PC-3 (cell line): ENCODE measurements at regions not wholly inside any gene's neighbourhood (a gene's known extent, or its start where the extent isn't known, plus 50 kb on each side); places are given as distances from the start of the nearest gene placed in this dataset.

Experiments used
- ATAC-seq: fragments of 200-7000 bp; cut with Tn5 transposase; 2 replicates; pipeline ENCODE4 v1.9.1; 2020; ENCODE audit warnings: mild to moderate bottlenecking, moderate library complexity
- BruUV-seq: library from RNA; stranded (reverse); fragments of 400-500 nt; replicated peaks from 2 replicates; lab custom pipeline; 2021; lab: Mats Ljungman, UMichigan
- CTCF ChIA-PET: fragments of 300-600 bp; sonication (Branson Sonifier 250); formaldehyde crosslinking; loops from one replicate; lab custom pipeline; 2022; ENCODE audit warnings: antibody characterized with exemption; lab: Charles Lee
- POLR2A ChIA-PET: fragments of 300-600 bp; sonication (Branson Sonifier 250); formaldehyde crosslinking; loops from one replicate; lab custom pipeline; 2022; ENCODE audit warnings: antibody characterized with exemption; ENCODE audit not compliant: unreplicated experiment; lab: Charles Lee
- DNase-seq: peaks from one replicate; pipeline ENCODE4 v3.0.0-alpha.2; 2015
- H2AFZ ChIP-seq: fragments of 300-600 bp; sonication (generic); 2 replicates; pipeline ENCODE4 v1.6.0; 2016; ENCODE audit warnings: antibody characterized with exemption, low read length
- H3F3A ChIP-seq: fragments of 300-600 bp; sonication (generic); one replicate; pipeline ENCODE4 v1.6.0; 2017; ENCODE audit warnings: antibody characterized with exemption, low read length, control low read depth, mild to moderate bottlenecking; ENCODE audit not compliant: unreplicated experiment
- H3K27ac ChIP-seq: fragments of 300-600 bp; sonication (generic); 2 replicates; pipeline ENCODE4 v1.5.1; 2016; ENCODE audit warnings: mild to moderate bottlenecking, low read length
- H3K27me3 ChIP-seq: fragments of 300-600 bp; sonication (generic); 2 replicates; pipeline ENCODE4 v1.6.1; 2016; ENCODE audit warnings: low read length, mixed read lengths
- H3K36me3 ChIP-seq: fragments of 300-600 bp; sonication (generic); 2 replicates; pipeline ENCODE4 v1.6.1; 2016; ENCODE audit warnings: low read depth, mixed run types, low read length, mixed read lengths
- H3K4me1 ChIP-seq: fragments of 300-600 bp; sonication (generic); 2 replicates; pipeline ENCODE4 v1.5.1; 2016; ENCODE audit warnings: low read length; ENCODE audit not compliant: insufficient read depth
- H3K4me2 ChIP-seq: fragments of 300-600 bp; sonication (generic); 2 replicates; pipeline ENCODE4 v1.6.0; 2016; ENCODE audit warnings: low read length
- H3K4me3 ChIP-seq: fragments of 300-600 bp; sonication (generic); 2 replicates; pipeline ENCODE4 v1.5.1; 2016; ENCODE audit warnings: mild to moderate bottlenecking, low read length, mixed read lengths
- H3K79me2 ChIP-seq: fragments of 300-600 bp; sonication (generic); 2 replicates; pipeline ENCODE4 v1.6.1; 2017; ENCODE audit warnings: low read length, mixed read lengths
- H3K9ac ChIP-seq: fragments of 300-600 bp; sonication (generic); 2 replicates; pipeline ENCODE4 v1.6.0; 2016; ENCODE audit warnings: mild to moderate bottlenecking, low read length
- H3K9me2 ChIP-seq: fragments of 300-600 bp; sonication (generic); replicated peaks from 2 replicates; pipeline ENCODE4 v1.6.1; 2016; ENCODE audit warnings: mixed run types, low read length, mixed read lengths
- H3K9me3 ChIP-seq: fragments of 300-600 bp; sonication (generic); 2 replicates; pipeline ENCODE4 v1.6.1; 2016; ENCODE audit warnings: low read length, mixed read lengths
- H4K20me1 ChIP-seq: fragments of 300-600 bp; sonication (generic); 2 replicates; pipeline ENCODE4 v1.6.1; 2016; ENCODE audit warnings: low read length, mixed read lengths
- EZH2 ChIP-seq: fragments of 300-600 bp; sonication (generic); IDR thresholded peaks from one replicate; pipeline ENCODE4 v1.6.1; 2017; ENCODE audit warnings: antibody characterized with exemption, mild to moderate bottlenecking, low read length; ENCODE audit not compliant: unreplicated experiment
- EZH2phosphoT487 ChIP-seq: fragments of 300-600 bp; sonication (generic); IDR thresholded peaks from 2 replicates; pipeline ENCODE4 v1.6.1; 2018; ENCODE audit warnings: mild to moderate bottlenecking, antibody characterized with exemption, low read length, borderline replicate concordance
- intact Hi-C: fragments of 100-400 bp; cut with micrococcal nuclease; formaldehyde crosslinking; loops from 2 replicates; pipeline ENCODE4 v1.9.0; 2023
- TF ChIP-seq, protein P1 (sequence below): fragments of 300-600 bp; sonication (generic); conservative IDR thresholded peaks from 2 replicates; pipeline ENCODE4 v1.5.1; 2017; ENCODE audit warnings: antibody characterized with exemption, low read depth, mild to moderate bottlenecking, low read length

DNA sequence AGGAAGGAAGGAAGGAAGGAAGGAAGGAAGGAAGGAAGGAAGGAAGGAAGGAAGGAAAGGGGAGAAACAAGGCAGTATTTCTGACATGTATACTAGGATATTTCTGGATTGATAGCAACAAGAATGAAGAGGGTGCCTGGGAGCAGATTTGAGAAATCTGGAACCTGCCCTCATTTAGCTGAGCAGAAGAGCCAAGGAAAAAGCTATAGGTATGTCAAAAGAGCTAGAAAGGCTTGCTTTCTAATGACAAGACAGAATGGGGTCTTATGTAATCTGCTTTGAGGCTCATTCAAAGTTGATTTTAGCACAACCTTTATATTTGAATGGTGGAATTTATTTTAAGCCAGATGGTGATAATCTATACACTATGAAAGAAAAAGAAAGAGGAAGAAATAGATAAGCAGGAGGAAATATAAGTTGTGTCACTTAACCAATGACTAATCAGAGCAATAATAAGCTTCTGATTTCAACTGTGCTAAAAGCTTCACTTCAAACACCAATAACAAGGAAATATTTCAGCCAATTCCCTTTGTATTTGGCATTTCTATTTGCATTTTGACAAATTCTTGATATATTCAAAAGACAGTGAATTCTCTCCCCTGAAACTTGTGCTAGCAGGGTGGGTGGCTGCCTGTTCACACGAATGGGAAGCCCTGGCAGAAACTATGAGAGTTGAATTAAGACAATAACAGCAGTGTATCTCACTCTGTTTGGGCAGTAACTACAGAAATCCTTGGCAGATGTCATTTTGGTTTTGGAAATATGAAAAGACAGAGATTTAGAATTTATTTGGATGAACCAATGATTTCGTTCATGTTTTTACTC lies 76.3 kb upstream of the FLRT2 start:
- no peak overlapping the region for H3K9ac ChIP-seq
- POLR2A ChIA-PET, result no interaction called here
- no peaks in the 10 kb centered on the region for H3K4me1 ChIP-seq
- no peaks in the 10 kb centered on the region for H4K20me1 ChIP-seq
- DNase-seq (no peak), ATAC-seq (no peak)
- no peaks in the 10 kb centered on the region for H3K27me3 ChIP-seq
- no peaks in the 10 kb centered on the region for H3K36me3 ChIP-seq
- H3F3A ChIP-seq, result no peaks in the 10 kb centered on the region
- no peaks in the 10 kb centered on the region for H3K9me2 ChIP-seq
- peaks cover 7% of the 10 kb centered on the region; the same call in 1 of the 2 replicates for H3K9me3 ChIP-seq
- no peak overlapping the region for H3K4me2 ChIP-seq
- no peak overlapping the region for H3K27ac ChIP-seq
- intact Hi-C loops, result no loop called here
- H2AFZ ChIP-seq, result no peak overlapping the region
- BruUV-seq, result no TSS peak
- CTCF ChIA-PET, result no interaction called here
- no peak for TF ChIP-seq EZH2phosphoT487
- TF ChIP-seq, protein P1, sequence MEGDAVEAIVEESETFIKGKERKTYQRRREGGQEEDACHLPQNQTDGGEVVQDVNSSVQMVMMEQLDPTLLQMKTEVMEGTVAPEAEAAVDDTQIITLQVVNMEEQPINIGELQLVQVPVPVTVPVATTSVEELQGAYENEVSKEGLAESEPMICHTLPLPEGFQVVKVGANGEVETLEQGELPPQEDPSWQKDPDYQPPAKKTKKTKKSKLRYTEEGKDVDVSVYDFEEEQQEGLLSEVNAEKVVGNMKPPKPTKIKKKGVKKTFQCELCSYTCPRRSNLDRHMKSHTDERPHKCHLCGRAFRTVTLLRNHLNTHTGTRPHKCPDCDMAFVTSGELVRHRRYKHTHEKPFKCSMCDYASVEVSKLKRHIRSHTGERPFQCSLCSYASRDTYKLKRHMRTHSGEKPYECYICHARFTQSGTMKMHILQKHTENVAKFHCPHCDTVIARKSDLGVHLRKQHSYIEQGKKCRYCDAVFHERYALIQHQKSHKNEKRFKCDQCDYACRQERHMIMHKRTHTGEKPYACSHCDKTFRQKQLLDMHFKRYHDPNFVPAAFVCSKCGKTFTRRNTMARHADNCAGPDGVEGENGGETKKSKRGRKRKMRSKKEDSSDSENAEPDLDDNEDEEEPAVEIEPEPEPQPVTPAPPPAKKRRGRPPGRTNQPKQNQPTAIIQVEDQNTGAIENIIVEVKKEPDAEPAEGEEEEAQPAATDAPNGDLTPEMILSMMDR, result no peak
- no peak for TF ChIP-seq EZH2
- H3K4me3 ChIP-seq, result no peak overlapping the region
- H3K79me2 ChIP-seq, result no peaks in the 10 kb centered on the region

DNA sequence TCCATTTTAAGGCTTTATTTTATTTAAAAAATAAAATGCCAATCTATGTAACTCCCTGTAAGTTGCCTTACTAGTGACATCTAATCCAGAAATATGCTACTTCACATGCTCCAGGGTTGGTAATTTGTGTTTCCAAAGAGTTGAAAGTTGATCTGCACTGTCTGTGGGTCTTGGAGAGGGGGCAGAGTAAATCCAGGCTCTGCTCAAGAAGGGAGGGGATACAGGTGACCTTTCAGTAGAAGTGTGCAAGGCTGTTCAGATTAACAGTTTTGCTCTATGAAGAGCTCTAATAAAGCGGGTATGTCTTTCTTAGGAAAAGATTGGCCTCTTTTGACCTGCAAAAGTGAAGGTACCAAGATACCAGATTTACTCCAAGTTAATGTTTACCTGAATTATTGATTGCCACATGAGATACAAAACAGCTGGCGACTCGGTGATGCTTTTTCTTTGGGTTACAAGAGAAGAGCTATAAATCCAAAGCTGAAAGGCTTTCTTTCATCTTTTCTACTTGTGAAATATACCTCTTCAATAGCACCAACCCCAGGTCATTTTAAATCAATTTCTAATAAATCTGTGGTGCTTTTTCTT lies 75.6 kb upstream of the FLRT2 start:
- DNase-seq (no peak), ATAC-seq (no peak)
- TF ChIP-seq EZH2phosphoT487, result no peak
- TF ChIP-seq, protein P1, result no peak
- TF ChIP-seq EZH2, result no peak
- Histone ChIP-seq H3K79me2 (no peaks in the 10 kb centered on the region), H3K9ac (no peak overlapping the region), H4K20me1 (no peaks in the 10 kb centered on the region), H3K4me1 (no peaks in the 10 kb centered on the region), H3K9me2 (no peaks in the 10 kb centered on the region), H3K36me3 (no peaks in the 10 kb centered on the region), H3F3A (no peaks in the 10 kb centered on the region), H3K27ac (no peak overlapping the region), H2AFZ (no peak overlapping the region), H3K4me3 (no peak overlapping the region), H3K4me2 (no peak overlapping the region), H3K9me3 (peaks cover 2% of the 10 kb centered on the region; the same call in 1 of the 2 replicates), H3K27me3 (no peaks in the 10 kb centered on the region)
- CTCF ChIA-PET, result no interaction called here
- intact Hi-C loops, result no loop called here
- POLR2A ChIA-PET, result no interaction called here
- no TSS peak for BruUV-seq
